H9 (cell line): ENCODE measurements at regions not wholly inside any gene's neighbourhood (a gene's known extent, or its start where the extent isn't known, plus 50 kb on each side); places are given as distances from the start of the nearest gene placed in this dataset.

Experiments used
- DNase-seq: peaks from one replicate; pipeline ENCODE4 v3.0.0-alpha.2; 2017
- H2AFZ ChIP-seq: one replicate; pipeline ENCODE4 v1.6.1; 2013; ENCODE audit warnings: mild to moderate bottlenecking, low read length, control low read depth, moderate library complexity
- H2AK5ac ChIP-seq: 2 replicates; pipeline ENCODE4 v1.6.1; 2013; ENCODE audit warnings: low read length, control low read depth, mixed read lengths; ENCODE audit not compliant: insufficient read length
- H2BK120ac ChIP-seq: one replicate; pipeline ENCODE4 v1.6.1; 2013; ENCODE audit warnings: low read depth, mild to moderate bottlenecking, low read length, control low read depth, inconsistent platforms; ENCODE audit not compliant: poor library complexity, severe bottlenecking
- H2BK12ac ChIP-seq: 2 replicates; pipeline ENCODE4 v1.6.1; 2013; ENCODE audit warnings: low read length, control low read depth, mixed read lengths, low read depth; ENCODE audit not compliant: insufficient read length
- H2BK15ac ChIP-seq: 2 replicates; pipeline ENCODE4 v1.6.1; 2013; ENCODE audit warnings: low read depth, low read length, control low read depth
- H2BK20ac ChIP-seq: one replicate; pipeline ENCODE4 v1.6.1; 2013; ENCODE audit warnings: low read depth, mild to moderate bottlenecking, low read length, control low read depth, inconsistent platforms; ENCODE audit not compliant: poor library complexity, severe bottlenecking
- H2BK5ac ChIP-seq: 2 replicates; pipeline ENCODE4 v1.6.1; 2013; ENCODE audit warnings: low read length, control low read depth, mixed read lengths; ENCODE audit not compliant: insufficient read length
- H3K14ac ChIP-seq: 2 replicates; pipeline ENCODE4 v1.6.1; 2013; ENCODE audit warnings: low read length, control low read depth; ENCODE audit not compliant: insufficient read depth
- H3K18ac ChIP-seq: 2 replicates; pipeline ENCODE4 v1.6.1; 2013; ENCODE audit warnings: low read depth, mild to moderate bottlenecking, mixed read lengths, low read length, control low read depth; ENCODE audit not compliant: insufficient read length
- H3K23ac ChIP-seq: 2 replicates; pipeline ENCODE4 v1.6.1; 2013; ENCODE audit warnings: low read length, control low read depth, mixed read lengths, low read depth; ENCODE audit not compliant: insufficient read length
- H3K23me2 ChIP-seq: 2 replicates; pipeline ENCODE4 v1.6.1; 2013; ENCODE audit warnings: low read depth, mild to moderate bottlenecking, mixed read lengths, low read length, control low read depth; ENCODE audit not compliant: insufficient read length, poor library complexity, severe bottlenecking
- H3K27ac ChIP-seq: 2 replicates; pipeline ENCODE4 v1.5.1; 2013; ENCODE audit warnings: low read length, control low read depth, mixed read lengths, low read depth; ENCODE audit not compliant: insufficient read length
- H3K27me3 ChIP-seq: 2 replicates; pipeline ENCODE4 v1.6.1; 2013; ENCODE audit warnings: low read length, control low read depth, inconsistent platforms; ENCODE audit not compliant: insufficient read depth
- H3K4ac ChIP-seq: 2 replicates; pipeline ENCODE4 v1.6.1; 2013; ENCODE audit warnings: low read depth, mild to moderate bottlenecking, control low read depth, inconsistent platforms, low read length, moderate library complexity
- H3K4me1 ChIP-seq: 2 replicates; pipeline ENCODE4 v1.6.1; 2013; ENCODE audit warnings: low read length, control low read depth, inconsistent platforms; ENCODE audit not compliant: insufficient read depth
- H3K4me2 ChIP-seq: 2 replicates; pipeline ENCODE4 v1.6.1; 2013; ENCODE audit warnings: low read length, control low read depth, mixed read lengths; ENCODE audit not compliant: insufficient read length, insufficient read depth
- H3K56ac ChIP-seq: 2 replicates; pipeline ENCODE4 v1.6.1; 2013; ENCODE audit warnings: low read depth, mild to moderate bottlenecking, mixed read lengths, low read length, control low read depth; ENCODE audit not compliant: insufficient read length
- H3K79me1 ChIP-seq: 2 replicates; pipeline ENCODE4 v1.6.1; 2013; ENCODE audit warnings: low read depth, mild to moderate bottlenecking, moderate library complexity, low read length, control low read depth, inconsistent platforms; ENCODE audit not compliant: insufficient read depth, poor library complexity, severe bottlenecking
- H3K79me2 ChIP-seq: 2 replicates; pipeline ENCODE4 v1.6.1; 2013; ENCODE audit warnings: low read length, control low read depth, inconsistent platforms; ENCODE audit not compliant: insufficient read depth
- H3K9ac ChIP-seq: 2 replicates; pipeline ENCODE4 v1.6.1; 2013; ENCODE audit warnings: low read length, control low read depth, mixed read lengths; ENCODE audit not compliant: insufficient read length; ENCODE audit errors: extremely low read depth
- H3K9me3 ChIP-seq: one replicate; pipeline ENCODE4 v1.6.1; 2013; ENCODE audit warnings: low read depth, low read length, inconsistent platforms; ENCODE audit not compliant: control insufficient read depth
- H3T11ph ChIP-seq: one replicate; pipeline ENCODE4 v1.6.1; 2013; ENCODE audit warnings: mild to moderate bottlenecking, low read length, control low read depth, inconsistent platforms
- H4K20me1 ChIP-seq: one replicate; pipeline ENCODE4 v1.6.1; 2013; ENCODE audit not compliant: control insufficient read depth, insufficient read length, insufficient read depth
- H4K5ac ChIP-seq: 2 replicates; pipeline ENCODE4 v1.6.1; 2013; ENCODE audit warnings: low read depth, mild to moderate bottlenecking, mixed read lengths, low read length, control low read depth; ENCODE audit not compliant: insufficient read length
- H4K8ac ChIP-seq: replicated peaks from 2 replicates; pipeline ENCODE4 v1.6.1; 2013; ENCODE audit warnings: low read length, control low read depth, mixed read lengths, low read depth; ENCODE audit not compliant: insufficient read length
- H4K91ac ChIP-seq: 2 replicates; pipeline ENCODE4 v1.6.1; 2013; ENCODE audit warnings: low read depth, mild to moderate bottlenecking, moderate library complexity, mixed read lengths, low read length, control low read depth; ENCODE audit not compliant: insufficient read length
- H3K27ac Mint-ChIP-seq, 3 experiments: 2 replicates in 2 of 3; 3 replicates in 1 of 3; pipeline ENCODE4 v1.8.0; 2020 to 2021; ENCODE audit warnings: mixed read lengths in 3 of 3, mild to moderate bottlenecking in 1 of 3, moderate library complexity in 1 of 3
- H3K27me3 Mint-ChIP-seq: 2 replicates; pipeline ENCODE4 v1.8.0; 2021; ENCODE audit warnings: low read depth, mild to moderate bottlenecking, moderate library complexity, mixed read lengths
- H3K36me3 Mint-ChIP-seq, 3 experiments: 2 replicates in 2 of 3; 3 replicates in 1 of 3; pipeline ENCODE4 v1.8.0; 2020 to 2021; ENCODE audit warnings: low read depth in 3 of 3, mixed read lengths in 3 of 3; ENCODE audit not compliant: insufficient read depth in 1 of 3
- H3K4me1 Mint-ChIP-seq, 2 experiments: 2 replicates each; pipeline ENCODE4 v1.8.0; 2020; ENCODE audit warnings: mixed read lengths in 2 of 2
- H3K4me3 Mint-ChIP-seq, 2 experiments: 2 replicates in 1 of 2; 3 replicates in 1 of 2; pipeline ENCODE4 v1.8.0; 2020 to 2021; ENCODE audit warnings: mild to moderate bottlenecking in 2 of 2, mixed read lengths in 2 of 2, moderate library complexity in 1 of 2
- H3K9me3 Mint-ChIP-seq, 2 experiments: 2 replicates in 1 of 2; 3 replicates in 1 of 2; pipeline ENCODE4 v1.8.0; 2020; ENCODE audit warnings: mild to moderate bottlenecking in 2 of 2, mixed read lengths in 2 of 2, moderate library complexity in 1 of 2
- WGBS: extraction: QIAGEN DNeasy Blood & Tissue Kit; methylation state at CpG from one replicate; pipeline ENCODE4 v1.1.7; 2013; ENCODE audit warnings: missing lambda C conversion rate, low lambda C conversion rate, mixed read lengths; ENCODE audit not compliant: insufficient read length; ENCODE audit errors: extremely low coverage; 5-methylcytosine and 5-hydroxymethylcytosine counted together
- TF ChIP-seq, protein P1 (sequence below): fragments of 200-600 bp; sonication (generic); conservative IDR thresholded peaks from 3 replicates; pipeline ENCODE4 v1.8.0; 2021; ENCODE audit warnings: antibody characterized with exemption, mild to moderate bottlenecking

DNA sequence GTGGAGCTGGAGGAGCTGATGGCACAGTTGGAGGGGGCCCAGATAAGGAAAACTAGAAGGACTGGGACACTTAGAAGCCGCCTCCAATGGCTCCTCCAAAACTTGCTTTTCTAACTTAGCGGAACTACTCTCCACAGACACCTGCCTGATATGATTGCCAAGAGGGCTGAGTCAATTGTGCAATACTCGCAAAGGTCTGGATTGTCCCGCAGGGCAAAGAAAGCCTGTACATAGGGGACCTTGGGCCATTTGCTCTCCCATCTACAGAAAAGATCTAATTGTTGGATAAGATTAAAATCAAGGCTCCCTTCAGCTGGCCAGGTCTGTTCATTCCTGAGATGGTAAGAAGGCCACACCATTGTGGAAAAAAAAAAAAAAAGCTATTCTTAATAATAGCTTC lies 69.7 kb upstream of the ATP11B start:
- Histone ChIP-seq H2BK12ac (no peak overlapping the region), H2BK120ac (no peak overlapping the region), H2AK5ac (no peak overlapping the region), H3K27ac (no peak overlapping the region), H4K8ac (no peak overlapping the region), H3K4ac (no peak overlapping the region), H3K14ac (no peak overlapping the region), H4K91ac (no peak overlapping the region), H3K9me3 (no peaks in the 10 kb centered on the region), H3K79me2 (no peaks in the 10 kb centered on the region), H3T11ph (no peak overlapping the region), H2BK15ac (no peak overlapping the region), H2AFZ (no peak overlapping the region), H2BK20ac (no peak overlapping the region), H3K9ac (no peak overlapping the region), H2BK5ac (no peak overlapping the region), H3K23me2 (no peaks in the 10 kb centered on the region), H3K23ac (no peak overlapping the region), H3K4me2 (no peak overlapping the region), H3K18ac (no peak overlapping the region), H3K56ac (no peak overlapping the region), H4K5ac (no peak overlapping the region), H3K79me1 (no peaks in the 10 kb centered on the region), H3K4me1 (no peaks in the 10 kb centered on the region), H3K27me3 (no peaks in the 10 kb centered on the region), H4K20me1 (no peaks in the 10 kb centered on the region)
- Mint-ChIP-seq H3K9me3 (no peaks in the 10 kb centered on the region), H3K27me3 (no peaks in the 10 kb centered on the region; the same call in 1 of the 2 replicates), H3K4me1 (peaks cover 12 to 16% of the 10 kb centered on the region in 2 experiments), H3K27ac (no peak overlapping the region), H3K36me3 (no peaks in the 10 kb centered on the region), H3K4me3 (no peak overlapping the region)
- WGBS: no CpG with 5 or more reads among the region's 4 CpGs
- TF ChIP-seq, protein P1, sequence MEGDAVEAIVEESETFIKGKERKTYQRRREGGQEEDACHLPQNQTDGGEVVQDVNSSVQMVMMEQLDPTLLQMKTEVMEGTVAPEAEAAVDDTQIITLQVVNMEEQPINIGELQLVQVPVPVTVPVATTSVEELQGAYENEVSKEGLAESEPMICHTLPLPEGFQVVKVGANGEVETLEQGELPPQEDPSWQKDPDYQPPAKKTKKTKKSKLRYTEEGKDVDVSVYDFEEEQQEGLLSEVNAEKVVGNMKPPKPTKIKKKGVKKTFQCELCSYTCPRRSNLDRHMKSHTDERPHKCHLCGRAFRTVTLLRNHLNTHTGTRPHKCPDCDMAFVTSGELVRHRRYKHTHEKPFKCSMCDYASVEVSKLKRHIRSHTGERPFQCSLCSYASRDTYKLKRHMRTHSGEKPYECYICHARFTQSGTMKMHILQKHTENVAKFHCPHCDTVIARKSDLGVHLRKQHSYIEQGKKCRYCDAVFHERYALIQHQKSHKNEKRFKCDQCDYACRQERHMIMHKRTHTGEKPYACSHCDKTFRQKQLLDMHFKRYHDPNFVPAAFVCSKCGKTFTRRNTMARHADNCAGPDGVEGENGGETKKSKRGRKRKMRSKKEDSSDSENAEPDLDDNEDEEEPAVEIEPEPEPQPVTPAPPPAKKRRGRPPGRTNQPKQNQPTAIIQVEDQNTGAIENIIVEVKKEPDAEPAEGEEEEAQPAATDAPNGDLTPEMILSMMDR: no peak
- no peak for DNase-seq
